HG03565 (cell line): ENCODE measurements at regions not wholly inside any gene's neighbourhood (a gene's known extent, or its start where the extent isn't known, plus 50 kb on each side); places are given as distances from the start of the nearest gene placed in this dataset.

Source experiments
- ATAC-seq: cut with Tn5 transposase; IDR thresholded peaks from one replicate; pipeline ENCODE4 v1.9.1; 2021; ENCODE audit warnings: mild to moderate bottlenecking, moderate library complexity; ENCODE audit not compliant: unreplicated experiment

DNA sequence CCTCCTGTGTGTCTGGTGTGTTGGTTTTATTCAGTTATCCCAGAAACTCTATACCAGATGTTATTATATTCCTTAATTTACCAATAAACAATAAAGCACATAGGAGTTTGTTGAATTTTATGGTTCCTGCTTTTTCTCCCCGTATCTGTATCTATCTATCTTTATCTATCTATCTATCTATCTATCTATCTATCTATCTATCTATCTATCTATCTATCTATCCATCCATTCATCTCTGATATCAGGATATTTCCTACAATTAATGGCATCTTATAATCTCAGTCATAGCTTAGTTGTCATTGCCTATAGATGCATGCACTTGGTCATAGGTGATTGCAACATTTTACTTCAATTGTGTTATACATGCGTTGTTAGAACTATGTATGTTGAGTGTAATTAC is 500.2 kb upstream of the ZEB2 start:
- ATAC-seq: no peak

DNA sequence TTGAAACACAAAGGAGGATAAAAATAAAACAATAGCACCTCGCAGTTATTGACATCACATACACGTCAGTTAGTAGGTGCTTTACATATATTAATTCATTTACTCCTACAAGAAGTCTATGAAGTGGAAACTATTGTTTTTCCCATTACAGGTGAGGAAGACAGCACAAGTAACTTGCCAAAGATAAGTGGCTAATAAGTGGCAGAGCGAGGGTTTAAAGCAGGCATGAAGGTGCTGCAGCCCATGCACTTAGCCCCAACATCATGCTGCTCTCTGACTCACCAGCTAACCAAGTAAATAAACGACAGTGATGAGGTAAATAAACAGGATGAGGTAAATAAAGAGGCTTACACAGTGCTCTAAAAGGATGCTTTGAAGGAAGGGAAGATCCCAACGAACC is 498.6 kb upstream of the ZEB2 start:
- no peak for ATAC-seq

DNA sequence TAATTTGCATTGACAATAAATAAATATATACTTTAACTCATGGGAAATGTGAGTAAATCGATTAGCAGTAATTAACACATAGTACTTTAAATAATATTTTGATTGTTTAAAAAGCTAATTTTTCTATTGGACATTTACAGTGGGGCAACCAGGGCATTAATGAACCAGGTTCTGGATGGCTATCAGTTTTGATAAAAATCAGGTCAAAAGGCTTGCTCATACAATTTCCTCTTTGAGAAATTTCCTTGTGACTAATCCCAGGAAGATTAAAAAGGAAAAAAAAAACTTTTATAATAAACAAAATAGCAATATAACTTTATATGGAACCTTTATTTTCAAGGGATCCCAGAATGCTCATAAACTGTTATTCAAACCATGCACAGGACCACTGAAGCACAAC is 497.2 kb upstream of the ZEB2 start:
- ATAC-seq: no peak

GRCh38 chr2:145016711-145017110 is 496.8 kb upstream of the ZEB2 start:
- no peak for ATAC-seq

GRCh38 chr2:145015561-145015960 is 495.6 kb upstream of the ZEB2 start:
- no peak for ATAC-seq

GRCh38 chr2:145012806-145013205 is 492.9 kb upstream of the ZEB2 start:
- ATAC-seq: no peak

GRCh38 chr2:145012214-145012670 is 492.3 kb upstream of the ZEB2 start:
- ATAC-seq: no peak

DNA sequence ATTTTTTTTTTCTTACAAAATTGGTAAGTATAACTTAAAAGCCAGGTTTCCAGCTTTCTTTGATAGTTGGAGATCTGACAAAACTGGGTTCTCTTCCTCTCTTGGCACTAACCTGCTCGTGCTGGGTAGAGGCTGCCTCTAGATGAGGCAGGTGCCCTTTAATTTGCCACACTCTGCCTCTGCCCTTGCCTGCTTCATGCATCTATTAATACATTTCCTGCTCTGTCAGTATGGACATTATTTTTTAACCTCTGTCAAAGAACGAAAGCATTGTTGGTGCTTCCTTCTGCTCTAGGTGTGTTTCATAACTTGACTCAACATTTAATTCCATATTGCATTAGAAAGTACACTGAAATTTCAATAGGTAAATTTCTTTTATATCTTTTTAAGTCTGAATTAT is 490.7 kb upstream of the ZEB2 start:
- ATAC-seq: no peak

DNA sequence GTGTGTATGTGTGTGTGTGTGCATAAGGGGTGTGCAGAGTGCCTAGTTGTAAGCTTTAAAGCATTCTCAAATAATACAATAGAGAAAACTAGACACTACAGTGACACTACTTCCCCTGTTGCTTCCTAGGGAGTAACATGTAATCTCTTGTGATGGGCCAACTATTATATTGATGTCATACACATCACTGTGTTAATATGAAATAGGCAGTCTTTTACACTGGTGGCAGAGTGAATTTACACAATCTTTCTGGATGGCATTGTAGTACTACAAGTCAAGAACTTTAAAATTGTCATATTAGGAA is 488.0 kb upstream of the ZEB2 start:
- no peak for ATAC-seq

DNA sequence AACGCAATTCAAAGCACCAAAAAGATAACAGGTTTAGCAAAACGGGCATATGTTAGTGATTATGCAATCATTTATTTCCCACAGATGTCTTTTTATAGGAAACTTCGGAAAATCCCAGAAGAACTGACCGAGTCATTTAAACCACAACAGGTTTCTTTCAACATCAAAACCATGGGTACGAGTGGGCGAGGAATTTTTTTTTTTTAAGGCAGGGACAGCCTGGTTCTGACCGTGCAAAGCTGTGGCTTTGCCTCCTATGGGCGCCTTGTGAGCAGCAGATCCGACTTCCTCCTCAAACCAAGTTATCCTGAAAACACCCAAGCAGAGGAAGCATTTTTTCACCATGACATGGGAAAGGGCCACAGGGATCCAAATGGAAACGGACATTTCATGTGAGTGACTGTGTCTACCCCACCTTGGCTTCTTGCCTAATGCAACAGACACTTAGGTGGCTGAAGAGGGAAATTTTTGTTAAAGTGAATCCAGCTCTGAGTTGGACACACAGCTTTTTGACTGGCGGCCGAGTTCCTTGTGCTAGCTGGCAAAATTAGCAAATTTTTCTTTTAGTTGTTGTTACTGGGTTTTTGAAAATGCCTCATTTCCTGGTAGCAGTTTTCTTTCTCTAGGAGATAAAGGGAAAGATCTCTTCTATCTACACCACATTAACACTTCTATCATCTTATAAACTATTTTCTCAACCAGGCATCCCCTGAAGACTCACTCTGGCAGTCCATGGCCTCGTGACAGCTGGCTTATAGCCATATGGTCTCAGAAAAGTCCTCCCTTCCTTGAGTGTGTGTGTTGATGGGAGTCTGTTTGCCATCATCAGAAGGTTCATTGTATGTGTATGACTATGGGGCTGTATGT is 487.4 kb upstream of the ZEB2 start:
- no peak for ATAC-seq

GRCh38 chr2:145002624-145003023 is 482.7 kb upstream of the ZEB2 start:
- no peak for ATAC-seq

DNA sequence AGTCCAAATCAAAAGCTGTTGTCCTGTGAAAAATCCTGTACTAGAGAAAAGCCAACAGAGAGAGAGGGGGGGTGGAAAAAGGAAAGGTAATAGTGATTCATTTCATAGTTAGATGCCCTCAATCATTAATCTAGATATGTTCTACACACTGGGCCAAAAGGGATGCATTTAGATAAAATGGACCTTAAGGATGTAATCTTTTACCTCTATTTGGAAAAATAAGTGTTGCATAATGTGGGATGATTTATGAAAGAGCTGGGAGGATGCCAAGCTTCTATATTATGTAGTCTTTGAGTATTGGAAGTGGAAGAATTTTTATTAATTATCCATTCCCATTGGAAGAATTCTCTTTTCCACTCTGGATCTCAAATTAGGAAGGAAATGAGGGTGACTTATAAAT is 480.5 kb upstream of the ZEB2 start:
- ATAC-seq: no peak

GRCh38 chr2:144999936-145000335 is 480.0 kb upstream of the ZEB2 start:
- ATAC-seq: no peak

DNA sequence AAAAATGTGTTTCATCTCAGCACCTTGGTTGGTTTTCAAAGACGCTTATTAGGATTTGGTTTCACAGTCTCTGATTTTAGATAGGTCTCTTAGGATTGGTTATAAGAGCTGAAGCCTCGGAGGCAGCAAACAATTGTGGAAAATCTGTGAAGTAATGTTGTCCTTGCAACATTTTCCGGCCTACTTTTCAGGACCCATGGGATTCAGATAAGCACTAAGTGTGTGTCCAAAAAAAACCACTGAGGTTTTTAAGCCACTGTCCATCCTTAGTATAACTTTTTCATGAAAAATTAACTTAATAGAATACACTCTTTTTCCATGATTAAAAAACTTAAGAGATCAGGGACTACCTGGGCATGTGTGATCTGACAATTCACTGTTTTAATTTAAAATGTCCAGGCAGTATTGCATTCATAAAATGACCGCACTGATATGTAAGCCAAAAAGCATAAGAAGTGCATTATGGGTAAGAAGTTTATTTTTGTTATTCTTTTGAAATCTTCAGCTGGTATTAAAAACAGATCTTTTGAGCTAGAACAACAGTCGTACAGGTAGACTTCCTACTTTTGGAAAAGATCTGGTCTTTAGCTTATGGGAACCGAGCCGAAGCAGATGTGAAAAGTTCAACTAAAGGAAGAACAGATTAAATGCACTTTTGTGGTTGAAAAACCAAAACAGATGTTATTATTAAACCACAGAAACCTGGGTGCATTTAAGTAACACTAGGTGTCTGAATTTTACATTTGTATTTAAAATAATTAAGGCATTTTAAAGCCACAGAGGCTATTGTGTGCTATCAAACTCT is 479.4 kb upstream of the ZEB2 start:
- no peak for ATAC-seq

- ATAC-seq: no peak
Observed at GRCh38 chr2:144998435-144998834, 478.5 kb upstream of the ZEB2 start.

DNA sequence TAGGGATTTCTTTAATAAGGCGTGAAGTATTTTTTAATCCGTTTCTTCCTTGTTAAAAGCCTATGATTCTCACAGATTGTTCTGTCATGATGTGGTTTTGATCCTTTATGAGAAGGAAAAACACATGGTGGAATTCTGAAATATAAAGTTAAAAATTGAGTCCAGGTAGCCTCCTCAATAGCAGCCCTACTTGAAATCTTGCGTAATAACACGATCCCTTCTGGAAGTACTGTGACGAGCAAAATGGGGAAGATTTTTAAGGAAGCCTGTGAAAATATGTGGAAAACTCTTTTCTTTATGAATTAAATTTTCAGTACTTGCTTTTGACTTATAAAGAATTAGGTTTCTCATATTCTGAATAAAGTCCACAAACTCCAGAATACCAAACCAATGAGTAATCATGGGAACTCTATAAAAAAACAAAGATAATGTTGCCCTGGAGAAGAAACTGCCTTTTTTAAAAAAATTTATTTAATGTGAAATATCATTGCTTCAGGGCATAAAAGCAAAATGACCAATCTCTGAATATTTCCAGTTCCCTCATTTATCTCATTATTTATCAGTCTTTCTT is 476.4 kb upstream of the ZEB2 start:
- no peak for ATAC-seq

DNA sequence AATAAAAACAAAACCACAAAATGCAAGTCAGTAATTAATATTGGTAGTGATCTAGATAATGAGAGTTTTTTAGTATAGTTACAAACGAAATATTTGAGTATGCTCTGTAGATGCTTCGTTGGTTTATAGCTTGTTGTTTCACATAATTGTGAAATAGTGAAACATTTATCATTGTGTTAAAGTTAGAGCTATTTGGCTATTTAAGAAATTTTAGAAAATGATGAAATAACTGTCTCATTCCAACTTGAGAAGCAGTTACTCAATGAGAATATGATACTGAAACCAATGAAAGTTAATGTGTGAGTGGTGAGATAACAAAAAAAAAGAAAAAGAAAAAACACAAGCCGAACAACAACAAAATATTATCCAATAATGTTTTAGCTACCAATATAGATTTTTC is 475.6 kb upstream of the ZEB2 start:
- no peak for ATAC-seq

DNA sequence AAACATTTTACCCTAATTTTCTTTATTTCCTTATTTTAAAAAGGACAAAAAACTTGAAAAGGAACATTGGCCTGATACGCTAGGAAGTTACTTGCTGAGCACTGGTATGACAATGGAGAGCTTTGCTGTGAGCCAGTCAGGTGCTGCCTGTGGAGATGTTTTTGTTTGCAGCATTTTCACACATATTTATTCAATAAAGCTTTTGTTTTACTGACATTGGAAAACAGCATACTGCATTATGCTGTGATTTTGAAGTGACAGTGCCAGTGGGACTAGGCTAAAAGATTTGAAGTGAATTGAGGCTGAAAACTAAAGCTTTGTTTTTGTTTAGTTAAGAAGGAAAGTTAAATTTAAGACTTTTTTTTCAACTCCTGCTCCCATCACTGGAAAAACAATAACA is 470.7 kb upstream of the ZEB2 start:
- ATAC-seq: no peak

DNA sequence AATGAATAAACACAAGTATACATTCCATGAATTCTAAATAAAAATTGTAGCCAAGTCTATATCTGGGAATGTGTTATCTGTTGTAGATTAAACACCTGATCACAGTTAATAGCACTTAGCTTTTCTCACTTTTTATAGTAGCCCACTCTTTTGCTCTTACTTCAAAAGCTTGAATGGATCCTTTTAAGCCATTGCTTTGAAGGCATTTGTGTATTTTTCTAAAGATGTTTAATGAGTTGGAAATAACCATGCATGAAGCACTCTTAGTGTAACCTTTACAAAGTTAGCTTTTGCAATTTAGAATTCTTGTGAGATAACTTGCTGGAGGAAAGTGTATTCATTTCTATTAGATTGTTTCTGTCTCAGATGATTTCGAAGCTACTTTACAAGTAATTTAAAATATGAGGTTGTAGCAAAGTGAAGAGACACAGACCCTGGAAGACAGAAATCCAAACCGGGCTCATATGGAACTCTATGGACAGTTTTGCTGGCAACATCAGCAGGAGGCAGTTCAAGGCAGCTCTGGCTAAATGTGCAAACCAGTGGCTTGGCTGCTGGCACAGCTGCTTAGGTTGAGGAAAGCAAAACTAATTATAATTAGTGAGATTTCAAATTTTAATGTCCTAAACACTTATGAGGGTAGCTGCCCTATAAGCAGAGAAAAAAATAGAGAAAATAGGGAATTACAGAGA is 469.8 kb upstream of the ZEB2 start:
- no peak for ATAC-seq

- ATAC-seq: no peak
Observed at GRCh38 chr2:144988591-144988990, 468.7 kb upstream of the ZEB2 start.

- no peak for ATAC-seq
Observed at GRCh38 chr2:144986691-144987090, 466.8 kb upstream of the ZEB2 start.
